ENCODE measurements at regions not wholly inside any gene's neighbourhood (a gene's known extent, or its start where the extent isn't known, plus 50 kb on each side); places are given as distances from the start of the nearest gene placed in this dataset.

- no peaks in the 10 kb centered on the region for H3K27me3 ChIP-seq (ENCODE audit: insufficient read depth, poor library complexity, severe bottlenecking)
- H3K9me3 ChIP-seq (ENCODE audit: severe bottlenecking) = no peaks in the 10 kb centered on the region
- H3K4me3 ChIP-seq (ENCODE audit: severe bottlenecking) = no peak overlapping the region
- no peak overlapping the region for H3K27ac ChIP-seq (ENCODE audit: poor library complexity, severe bottlenecking)
- no peaks in the 10 kb centered on the region for H3K36me3 ChIP-seq (ENCODE audit: low read depth)
- TF ChIP-seq, protein P1, sequence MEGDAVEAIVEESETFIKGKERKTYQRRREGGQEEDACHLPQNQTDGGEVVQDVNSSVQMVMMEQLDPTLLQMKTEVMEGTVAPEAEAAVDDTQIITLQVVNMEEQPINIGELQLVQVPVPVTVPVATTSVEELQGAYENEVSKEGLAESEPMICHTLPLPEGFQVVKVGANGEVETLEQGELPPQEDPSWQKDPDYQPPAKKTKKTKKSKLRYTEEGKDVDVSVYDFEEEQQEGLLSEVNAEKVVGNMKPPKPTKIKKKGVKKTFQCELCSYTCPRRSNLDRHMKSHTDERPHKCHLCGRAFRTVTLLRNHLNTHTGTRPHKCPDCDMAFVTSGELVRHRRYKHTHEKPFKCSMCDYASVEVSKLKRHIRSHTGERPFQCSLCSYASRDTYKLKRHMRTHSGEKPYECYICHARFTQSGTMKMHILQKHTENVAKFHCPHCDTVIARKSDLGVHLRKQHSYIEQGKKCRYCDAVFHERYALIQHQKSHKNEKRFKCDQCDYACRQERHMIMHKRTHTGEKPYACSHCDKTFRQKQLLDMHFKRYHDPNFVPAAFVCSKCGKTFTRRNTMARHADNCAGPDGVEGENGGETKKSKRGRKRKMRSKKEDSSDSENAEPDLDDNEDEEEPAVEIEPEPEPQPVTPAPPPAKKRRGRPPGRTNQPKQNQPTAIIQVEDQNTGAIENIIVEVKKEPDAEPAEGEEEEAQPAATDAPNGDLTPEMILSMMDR (IDR thresholded peaks at IDR 0.05; ENCODE audit: poor library complexity, severe bottlenecking) = no peak
- DNase-seq (ENCODE audit: low spot score) (no peak), ATAC-seq (ENCODE audit: low read depth) (no peak)
- no peaks in the 10 kb centered on the region for H3K4me1 ChIP-seq (ENCODE audit: insufficient read depth, poor library complexity, severe bottlenecking)
Measured at GRCh38 chr4:100674976-100675375, 157.2 kb upstream of the EMCN start.

DNA sequence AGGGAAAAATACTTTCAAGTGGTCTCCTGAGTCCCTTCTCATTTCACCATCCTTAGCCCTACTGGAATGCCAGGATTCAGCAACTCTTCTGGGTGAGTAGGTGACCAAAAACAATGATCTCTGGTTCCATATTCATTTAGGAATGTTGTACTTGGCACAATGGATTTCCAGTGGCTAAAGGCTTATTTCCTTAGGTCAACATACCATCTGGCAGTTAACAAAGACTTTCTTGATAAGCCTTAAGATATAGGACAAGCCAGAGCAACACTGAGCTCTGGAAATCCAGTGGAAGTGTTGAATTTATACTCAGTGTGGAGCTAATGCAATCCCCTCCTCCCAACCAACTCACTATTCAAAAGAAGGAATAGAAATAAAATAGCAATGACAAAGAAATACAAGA, 139.4 kb upstream of the EMCN start:
- no peaks in the 10 kb centered on the region for H3K9me3 ChIP-seq (ENCODE audit: severe bottlenecking)
- no peaks in the 10 kb centered on the region for H3K27me3 ChIP-seq (ENCODE audit: insufficient read depth, poor library complexity, severe bottlenecking)
- no peaks in the 10 kb centered on the region for H3K36me3 ChIP-seq (ENCODE audit: low read depth)
- no peaks in the 10 kb centered on the region for H3K4me1 ChIP-seq (ENCODE audit: insufficient read depth, poor library complexity, severe bottlenecking)
- H3K27ac ChIP-seq (ENCODE audit: poor library complexity, severe bottlenecking) = no peak overlapping the region
- ATAC-seq (ENCODE audit: low read depth) (no peak), DNase-seq (ENCODE audit: low spot score) (no peak)
- no peak overlapping the region for H3K4me3 ChIP-seq (ENCODE audit: severe bottlenecking)
- TF ChIP-seq, protein P1 (IDR thresholded peaks at IDR 0.05; ENCODE audit: poor library complexity, severe bottlenecking) = no peak

- TF ChIP-seq, protein P1 (IDR thresholded peaks at IDR 0.05; ENCODE audit: poor library complexity, severe bottlenecking) = no peak
- no peak for DNase-seq (ENCODE audit: low spot score)
- no peaks in the 10 kb centered on the region for H3K36me3 ChIP-seq (ENCODE audit: low read depth)
- H3K27me3 ChIP-seq (ENCODE audit: insufficient read depth, poor library complexity, severe bottlenecking) = no peaks in the 10 kb centered on the region
- no peak overlapping the region for H3K4me3 ChIP-seq (ENCODE audit: severe bottlenecking)
- no peak for ATAC-seq (ENCODE audit: low read depth)
- no peak overlapping the region for H3K27ac ChIP-seq (ENCODE audit: poor library complexity, severe bottlenecking)
- peaks cover 8% of the 10 kb centered on the region for H3K4me1 ChIP-seq (ENCODE audit: insufficient read depth, poor library complexity, severe bottlenecking)
- H3K9me3 ChIP-seq (ENCODE audit: severe bottlenecking) = no peaks in the 10 kb centered on the region
Measured at GRCh38 chr4:100651499-100652175, 133.8 kb upstream of the EMCN start.

DNA sequence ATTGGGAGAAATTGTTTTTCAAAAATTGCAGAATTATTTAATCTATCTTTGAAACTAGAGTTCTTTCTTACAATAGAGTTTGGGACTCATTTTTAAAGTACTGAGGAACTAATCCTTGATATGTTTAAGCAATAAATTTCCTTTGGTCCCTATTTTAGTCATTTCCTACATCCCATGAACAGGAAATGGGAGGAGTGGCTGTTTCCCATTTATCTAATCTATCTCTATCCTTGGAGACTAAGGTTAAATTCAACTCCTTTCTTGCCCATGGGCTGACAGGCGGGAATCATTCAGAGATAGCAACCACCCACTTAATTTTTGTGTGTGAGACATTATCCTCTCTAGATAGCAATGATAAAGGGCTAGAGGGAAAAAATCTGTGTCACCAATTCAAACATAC, 131.6 kb upstream of the EMCN start:
- TF ChIP-seq, protein P1 (IDR thresholded peaks at IDR 0.05; ENCODE audit: poor library complexity, severe bottlenecking) = no peak

DNA sequence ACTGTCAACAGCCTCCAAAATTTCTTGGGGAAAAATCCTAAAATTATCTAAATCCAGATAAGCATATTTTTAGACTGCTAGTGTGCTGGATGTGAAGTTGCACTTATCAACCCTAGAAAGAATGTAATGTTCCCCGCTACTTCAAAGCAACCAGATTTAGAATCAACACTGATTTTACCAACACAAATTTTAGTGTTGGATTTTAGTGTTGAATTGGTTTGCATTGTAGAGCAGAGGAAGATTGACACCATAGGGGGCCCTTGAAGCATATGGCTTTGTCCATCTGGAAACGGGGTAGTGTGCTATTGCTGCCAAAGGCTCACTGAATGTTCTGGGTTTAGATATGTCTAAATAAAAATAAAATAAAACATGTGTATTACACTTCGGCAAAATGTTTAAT, 126.3 kb upstream of the EMCN start:
- DNase-seq (ENCODE audit: low spot score) (no peak), ATAC-seq (ENCODE audit: low read depth) (no peak)
- no peaks in the 10 kb centered on the region for H3K9me3 ChIP-seq (ENCODE audit: severe bottlenecking)
- H3K4me1 ChIP-seq (ENCODE audit: insufficient read depth, poor library complexity, severe bottlenecking) = peaks cover 3% of the 10 kb centered on the region
- H3K36me3 ChIP-seq (ENCODE audit: low read depth) = no peaks in the 10 kb centered on the region
- TF ChIP-seq, protein P1 (IDR thresholded peaks at IDR 0.05; ENCODE audit: poor library complexity, severe bottlenecking) = no peak
- H3K4me3 ChIP-seq (ENCODE audit: severe bottlenecking) = no peak overlapping the region
- no peaks in the 10 kb centered on the region for H3K27me3 ChIP-seq (ENCODE audit: insufficient read depth, poor library complexity, severe bottlenecking)
- no peak overlapping the region for H3K27ac ChIP-seq (ENCODE audit: poor library complexity, severe bottlenecking)

More for the DNA sequence above, 131.6 kb upstream of the EMCN start:
- ATAC-seq (ENCODE audit: low read depth) (no peak), DNase-seq (ENCODE audit: low spot score) (no peak)
- Histone ChIP-seq H3K9me3 (ENCODE audit: severe bottlenecking) (no peaks in the 10 kb centered on the region), H3K27me3 (ENCODE audit: insufficient read depth, poor library complexity, severe bottlenecking) (no peaks in the 10 kb centered on the region), H3K36me3 (ENCODE audit: low read depth) (no peaks in the 10 kb centered on the region), H3K4me3 (ENCODE audit: severe bottlenecking) (no peak overlapping the region), H3K4me1 (ENCODE audit: insufficient read depth, poor library complexity, severe bottlenecking) (peaks cover 8% of the 10 kb centered on the region), H3K27ac (ENCODE audit: poor library complexity, severe bottlenecking) (no peak overlapping the region)

All from RWPE2 (cell line).